Erythroblast (primary cell): ENCODE measurements at regions not wholly inside any gene's neighbourhood (a gene's known extent, or its start where the extent isn't known, plus 50 kb on each side); places are given as distances from the start of the nearest gene placed in this dataset.

ENCODE experiments used
- GATA1 ChIP-seq: IDR thresholded peaks from 2 replicates; pipeline ENCODE4 v1.6.1; 2011; ENCODE audit warnings: low read depth, mild to moderate bottlenecking, control low read depth, low read length, moderate library complexity
- POLR2A ChIP-seq: IDR thresholded peaks from 2 replicates; pipeline ENCODE4 v1.6.1; 2011; ENCODE audit warnings: mild to moderate bottlenecking, low read length

DNA sequence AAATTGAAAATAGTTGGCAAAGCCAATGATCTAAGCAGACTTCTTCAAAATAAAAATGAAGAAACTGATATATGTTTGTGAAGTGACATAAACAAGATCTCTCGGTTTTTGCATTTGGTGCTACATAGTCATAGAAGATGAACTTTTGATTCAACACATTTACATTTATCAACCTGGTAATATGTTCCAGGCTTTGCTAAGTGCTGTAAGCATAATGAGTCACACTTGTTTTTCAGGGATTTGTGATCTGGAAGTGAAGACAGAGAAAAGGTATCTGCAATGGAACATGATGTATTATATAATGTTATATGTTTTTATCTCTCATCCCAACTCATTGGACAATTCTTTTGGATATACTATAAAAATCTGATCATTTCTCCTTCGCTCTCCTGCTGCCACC, 801.4 kb downstream of the BRINP1 start:
- TF ChIP-seq POLR2A, result no peak
- no peak for TF ChIP-seq GATA1
